ENCODE measurements at regions not wholly inside any gene's neighbourhood (a gene's known extent, or its start where the extent isn't known, plus 50 kb on each side); places are given as distances from the start of the nearest gene placed in this dataset.
A peak's percentile ranks its signal among the peaks of the same experiment; 100 is the strongest.

DNA sequence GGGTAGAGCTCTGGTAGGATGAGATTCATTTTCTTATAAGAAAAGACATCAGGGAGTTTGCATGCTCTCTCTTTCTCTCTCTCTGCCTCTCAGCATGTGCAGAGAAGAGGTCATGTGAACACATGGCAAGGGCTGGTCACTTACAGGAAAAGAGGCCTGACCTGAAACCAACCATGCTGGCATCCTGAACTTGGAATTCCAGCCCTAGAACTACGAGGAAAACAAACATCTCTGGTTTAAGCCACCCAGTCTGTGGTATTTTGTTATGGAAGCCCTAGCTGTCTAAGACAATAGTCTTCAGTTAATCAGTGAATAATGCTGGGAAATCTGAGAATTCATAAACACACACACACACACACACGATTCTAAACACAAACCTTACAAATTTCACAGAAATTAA, 1104.2 kb upstream of the LRRN3 start:
- no peak overlapping the region for H3K4me3 ChIP-seq (ENCODE audit: low read length)
- TF ChIP-seq, protein P1, sequence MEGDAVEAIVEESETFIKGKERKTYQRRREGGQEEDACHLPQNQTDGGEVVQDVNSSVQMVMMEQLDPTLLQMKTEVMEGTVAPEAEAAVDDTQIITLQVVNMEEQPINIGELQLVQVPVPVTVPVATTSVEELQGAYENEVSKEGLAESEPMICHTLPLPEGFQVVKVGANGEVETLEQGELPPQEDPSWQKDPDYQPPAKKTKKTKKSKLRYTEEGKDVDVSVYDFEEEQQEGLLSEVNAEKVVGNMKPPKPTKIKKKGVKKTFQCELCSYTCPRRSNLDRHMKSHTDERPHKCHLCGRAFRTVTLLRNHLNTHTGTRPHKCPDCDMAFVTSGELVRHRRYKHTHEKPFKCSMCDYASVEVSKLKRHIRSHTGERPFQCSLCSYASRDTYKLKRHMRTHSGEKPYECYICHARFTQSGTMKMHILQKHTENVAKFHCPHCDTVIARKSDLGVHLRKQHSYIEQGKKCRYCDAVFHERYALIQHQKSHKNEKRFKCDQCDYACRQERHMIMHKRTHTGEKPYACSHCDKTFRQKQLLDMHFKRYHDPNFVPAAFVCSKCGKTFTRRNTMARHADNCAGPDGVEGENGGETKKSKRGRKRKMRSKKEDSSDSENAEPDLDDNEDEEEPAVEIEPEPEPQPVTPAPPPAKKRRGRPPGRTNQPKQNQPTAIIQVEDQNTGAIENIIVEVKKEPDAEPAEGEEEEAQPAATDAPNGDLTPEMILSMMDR (conservative IDR thresholded peaks at IDR 0.05; ENCODE audit: low read depth, low read length), result no peak
- DNase-seq (ENCODE audit: low read depth), result peak; percentile 20

DNA sequence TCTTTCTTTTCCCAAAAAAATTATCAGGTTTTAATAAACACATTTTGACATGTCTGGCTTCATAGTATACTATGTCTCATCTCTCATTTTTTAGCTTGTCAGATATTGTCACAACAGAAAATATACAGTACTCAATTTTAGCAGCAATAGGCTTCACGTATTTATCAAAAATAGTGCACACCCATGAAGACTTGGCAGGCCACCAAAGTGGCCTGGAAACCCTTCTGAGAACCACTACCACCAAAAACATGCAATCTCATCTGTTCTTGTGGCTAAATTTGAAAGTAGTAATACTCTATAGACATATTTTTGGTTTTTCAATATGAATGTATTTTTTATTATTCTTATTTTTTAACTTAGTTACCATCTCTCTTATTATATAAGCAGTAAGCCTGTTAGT, 1094.5 kb upstream of the LRRN3 start:
- TF ChIP-seq, protein P1 (conservative IDR thresholded peaks at IDR 0.05; ENCODE audit: low read depth, low read length), result no peak
- no peak overlapping the region for H3K4me3 ChIP-seq (ENCODE audit: low read length)
- DNase-seq (ENCODE audit: low read depth), result no peak

DNA sequence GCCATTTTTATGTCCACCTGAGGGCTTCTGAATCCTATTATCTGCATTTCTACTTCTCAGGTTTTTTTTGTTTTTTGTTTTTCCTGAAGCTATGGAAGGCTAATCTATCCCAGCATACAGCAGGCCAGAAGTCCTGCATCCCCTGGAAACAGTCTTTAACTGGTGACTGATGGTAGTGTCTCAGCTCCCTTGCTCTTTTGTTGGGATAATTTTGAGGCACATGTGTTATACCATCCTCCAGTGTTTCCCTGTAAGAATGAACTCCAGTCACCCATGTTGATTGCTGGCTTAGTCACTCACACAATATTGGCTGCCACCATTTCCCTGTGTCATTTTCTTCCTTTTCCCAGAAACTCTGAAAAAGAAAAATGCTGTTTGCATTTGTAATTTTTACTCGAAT, 1094.0 kb upstream of the LRRN3 start:
- TF ChIP-seq, protein P1 (conservative IDR thresholded peaks at IDR 0.05; ENCODE audit: low read depth, low read length), result no peak
- H3K4me3 ChIP-seq (ENCODE audit: low read length), result no peak overlapping the region
- no peak for DNase-seq (ENCODE audit: low read depth)

DNA sequence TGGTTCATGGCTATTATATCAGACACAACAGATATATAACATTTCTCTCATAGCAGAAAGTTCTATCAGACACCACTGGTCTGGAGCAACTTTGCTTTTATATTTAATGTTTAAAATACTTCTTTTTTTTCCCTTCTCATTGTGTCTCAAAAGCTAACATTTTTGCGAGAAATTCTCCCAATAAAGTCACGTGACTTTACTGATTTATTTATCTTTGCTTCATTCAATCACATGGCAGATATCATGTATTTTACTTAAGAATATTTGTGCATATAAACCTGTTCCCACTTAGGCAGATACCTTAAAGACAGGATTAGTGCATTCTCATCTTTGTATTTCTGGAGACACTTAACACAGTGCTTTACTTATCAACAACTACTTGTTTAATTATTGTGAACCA, 1093.1 kb upstream of the LRRN3 start:
- DNase-seq (ENCODE audit: low read depth), result no peak
- no peak overlapping the region for H3K4me3 ChIP-seq (ENCODE audit: low read length)
- TF ChIP-seq, protein P1 (conservative IDR thresholded peaks at IDR 0.05; ENCODE audit: low read depth, low read length), result no peak

DNA sequence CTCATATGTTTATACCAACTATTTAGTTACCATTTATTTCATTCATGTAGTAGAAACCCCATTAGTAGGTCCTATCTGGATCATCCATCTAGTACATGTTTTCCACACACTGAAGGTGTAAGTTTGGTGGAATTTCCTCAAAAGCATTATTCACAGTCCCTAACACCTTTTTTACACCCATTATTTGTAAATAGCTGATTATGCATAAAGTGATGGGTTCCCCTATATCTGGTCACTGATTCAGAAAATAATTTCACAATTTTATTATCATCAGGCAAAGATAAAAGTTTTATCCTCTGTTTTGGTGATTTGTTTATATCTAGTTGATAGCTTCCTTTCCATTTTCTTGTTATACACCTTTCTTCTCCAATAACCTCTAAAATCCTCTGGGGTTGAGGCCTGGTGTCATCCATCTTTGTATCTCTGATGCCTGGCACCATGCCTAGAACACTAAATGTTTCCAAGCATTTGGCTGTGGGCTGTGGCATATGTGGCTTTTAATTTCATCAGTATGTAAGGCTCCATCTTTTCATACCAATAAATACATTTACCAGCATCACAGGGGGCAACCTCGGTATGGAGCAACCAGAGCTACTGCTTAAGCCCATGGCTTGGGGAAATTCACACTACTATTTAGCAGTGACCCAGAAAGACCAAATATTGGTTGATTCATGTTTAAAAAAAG, 1089.5 kb upstream of the LRRN3 start:
- TF ChIP-seq, protein P1 (conservative IDR thresholded peaks at IDR 0.05; ENCODE audit: low read depth, low read length), result no peak
- H3K4me3 ChIP-seq (ENCODE audit: low read length), result no peak overlapping the region
- DNase-seq (ENCODE audit: low read depth), result no peak

DNA sequence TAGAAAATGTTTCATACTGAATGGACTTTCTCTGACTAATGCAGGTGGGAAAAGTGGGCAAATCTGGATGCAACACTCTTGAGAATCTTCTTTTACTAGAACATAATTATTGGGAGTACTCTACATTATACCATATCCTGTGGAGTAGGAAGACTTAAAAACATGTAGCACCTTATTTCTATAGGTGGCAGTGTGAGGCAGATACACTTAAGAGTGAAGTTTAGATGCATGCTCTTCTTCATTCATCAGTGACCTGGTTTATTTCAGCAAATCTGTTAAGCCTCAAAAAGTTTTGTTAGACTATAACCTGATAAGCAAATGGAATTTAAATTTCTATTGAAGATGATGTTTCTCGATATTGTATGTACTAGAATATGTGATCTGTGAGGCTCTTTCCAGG, 1087.1 kb upstream of the LRRN3 start:
- TF ChIP-seq, protein P1 (conservative IDR thresholded peaks at IDR 0.05; ENCODE audit: low read depth, low read length), result no peak
- DNase-seq (ENCODE audit: low read depth), result no peak
- H3K4me3 ChIP-seq (ENCODE audit: low read length), result no peak overlapping the region

DNA sequence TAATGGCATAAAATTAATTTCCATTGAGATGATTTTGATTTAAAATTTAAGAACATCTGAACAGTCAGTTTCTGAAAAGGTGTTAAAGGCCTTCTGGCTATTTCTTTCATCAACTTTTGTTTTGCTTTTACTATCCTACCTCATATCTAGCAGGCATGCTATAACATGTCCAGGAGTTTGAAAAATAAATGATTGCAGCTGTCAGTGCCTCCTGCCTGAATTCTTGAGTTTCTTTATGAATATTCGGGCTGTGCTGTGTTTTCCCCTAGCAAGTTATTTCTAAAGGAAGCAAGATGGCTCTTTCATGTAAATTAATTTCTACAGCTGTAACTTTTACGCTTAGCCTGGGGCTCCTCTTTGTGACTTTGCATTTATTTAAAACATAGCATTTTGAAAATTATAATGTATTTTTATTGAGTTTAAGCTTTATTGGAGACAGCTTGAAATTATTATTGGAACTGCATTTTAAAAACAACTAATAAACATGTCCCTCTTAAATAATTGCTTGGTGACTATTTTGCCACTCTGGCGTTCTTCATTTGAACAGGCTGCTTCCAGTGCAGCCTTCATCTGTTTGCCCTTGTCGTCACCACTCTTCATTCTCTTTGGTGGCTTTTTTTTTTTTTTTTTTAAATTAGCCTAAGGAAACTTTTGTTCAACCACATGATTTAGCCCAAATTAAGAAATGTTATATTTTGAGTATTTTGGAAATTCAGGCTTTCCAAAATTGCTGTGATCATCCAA, 1083.4 kb upstream of the LRRN3 start:
- no peak for DNase-seq (ENCODE audit: low read depth)
- no peak overlapping the region for H3K4me3 ChIP-seq (ENCODE audit: low read length)
- TF ChIP-seq, protein P1 (conservative IDR thresholded peaks at IDR 0.05; ENCODE audit: low read depth, low read length), result no peak
